KOPT-K1 (cell line): ENCODE measurements at regions not wholly inside any gene's neighbourhood (a gene's known extent, or its start where the extent isn't known, plus 50 kb on each side); places are given as distances from the start of the nearest gene placed in this dataset.

ENCODE experiments used
- H3K27ac ChIP-seq: fragments of 200-600 bp; sonication (generic); 2 replicates; pipeline ENCODE4 v1.5.1; 2016; ENCODE audit warnings: antibody characterized with exemption, mild to moderate bottlenecking, low read depth, low read length; ENCODE audit not compliant: poor library complexity, severe bottlenecking
- H3K36me3 ChIP-seq: fragments of 200-600 bp; sonication (generic); 2 replicates; pipeline ENCODE4 v1.5.1; 2017; ENCODE audit warnings: antibody characterized with exemption, mild to moderate bottlenecking, low read length, moderate library complexity; ENCODE audit not compliant: insufficient read depth
- H3K9me3 ChIP-seq: fragments of 200-600 bp; sonication (generic); 2 replicates; pipeline ENCODE4 v1.5.1; 2017; ENCODE audit warnings: antibody characterized with exemption, low read length, mild to moderate bottlenecking; ENCODE audit not compliant: insufficient read depth, poor library complexity, severe bottlenecking

DNA sequence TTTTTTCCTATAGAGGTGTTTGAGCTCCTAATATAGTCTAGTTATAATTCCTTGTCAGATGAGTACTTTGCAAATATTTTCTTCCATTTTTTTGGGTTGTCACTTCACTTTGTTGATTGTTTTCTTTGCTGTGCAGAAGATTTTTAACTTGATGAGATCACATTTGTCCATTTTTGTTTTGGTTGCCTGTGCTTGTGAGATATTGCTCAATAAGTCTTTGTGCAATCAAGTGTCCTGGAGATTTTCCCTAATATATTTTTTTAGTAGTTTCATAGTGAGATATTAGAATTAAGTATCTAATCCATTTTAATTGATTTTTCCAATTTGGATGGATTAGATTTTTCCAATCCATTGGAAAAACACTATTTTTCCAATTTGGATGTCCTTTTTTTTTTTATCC lies 1395.5 kb downstream of the PLA2G4A start:
- no peaks in the 10 kb centered on the region for H3K9me3 ChIP-seq
- H3K36me3 ChIP-seq, result no peaks in the 10 kb centered on the region
- H3K27ac ChIP-seq, result no peak overlapping the region

DNA sequence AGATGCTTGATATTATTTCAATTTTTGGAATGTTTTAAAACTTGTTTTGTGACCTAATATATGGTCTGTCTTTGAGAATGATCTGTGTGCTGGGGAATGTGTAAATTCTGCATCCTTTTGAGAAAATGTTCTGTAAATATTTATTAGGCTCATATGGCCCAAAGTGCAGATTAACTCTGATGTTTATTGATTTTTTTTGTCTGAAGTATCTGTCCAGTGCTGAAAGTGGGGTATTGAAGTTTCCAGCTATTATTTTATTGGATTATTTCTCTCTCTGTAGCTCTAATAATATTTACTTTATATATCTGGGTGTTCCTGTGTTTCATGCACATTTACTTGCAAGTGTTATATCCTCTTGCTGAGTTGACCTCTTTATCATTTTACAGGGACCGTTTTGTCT lies 1397.2 kb downstream of the PLA2G4A start:
- Histone ChIP-seq H3K36me3 (no peaks in the 10 kb centered on the region), H3K9me3 (no peaks in the 10 kb centered on the region), H3K27ac (no peak overlapping the region)

DNA sequence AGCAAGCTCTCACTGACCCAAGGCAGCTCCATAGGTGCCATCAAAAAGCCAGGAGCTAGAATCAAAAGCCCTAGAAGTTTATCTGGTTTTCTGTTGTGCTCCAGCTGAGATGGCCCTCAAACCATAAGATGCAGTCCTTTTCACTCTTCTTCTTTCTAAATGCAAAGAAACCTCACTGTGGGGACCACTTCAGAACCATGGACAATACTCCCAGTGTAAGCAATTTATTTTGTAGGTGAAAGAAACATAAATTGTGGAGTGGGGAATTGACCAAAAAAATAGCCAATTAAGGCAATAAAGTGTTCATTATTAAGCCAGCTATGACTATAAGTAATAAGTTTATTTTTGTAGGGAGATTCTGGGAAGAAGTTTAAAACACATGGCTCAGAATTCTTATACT lies 1399.9 kb downstream of the PLA2G4A start:
- no peaks in the 10 kb centered on the region for H3K9me3 ChIP-seq
- no peaks in the 10 kb centered on the region for H3K36me3 ChIP-seq
- no peak overlapping the region for H3K27ac ChIP-seq

DNA sequence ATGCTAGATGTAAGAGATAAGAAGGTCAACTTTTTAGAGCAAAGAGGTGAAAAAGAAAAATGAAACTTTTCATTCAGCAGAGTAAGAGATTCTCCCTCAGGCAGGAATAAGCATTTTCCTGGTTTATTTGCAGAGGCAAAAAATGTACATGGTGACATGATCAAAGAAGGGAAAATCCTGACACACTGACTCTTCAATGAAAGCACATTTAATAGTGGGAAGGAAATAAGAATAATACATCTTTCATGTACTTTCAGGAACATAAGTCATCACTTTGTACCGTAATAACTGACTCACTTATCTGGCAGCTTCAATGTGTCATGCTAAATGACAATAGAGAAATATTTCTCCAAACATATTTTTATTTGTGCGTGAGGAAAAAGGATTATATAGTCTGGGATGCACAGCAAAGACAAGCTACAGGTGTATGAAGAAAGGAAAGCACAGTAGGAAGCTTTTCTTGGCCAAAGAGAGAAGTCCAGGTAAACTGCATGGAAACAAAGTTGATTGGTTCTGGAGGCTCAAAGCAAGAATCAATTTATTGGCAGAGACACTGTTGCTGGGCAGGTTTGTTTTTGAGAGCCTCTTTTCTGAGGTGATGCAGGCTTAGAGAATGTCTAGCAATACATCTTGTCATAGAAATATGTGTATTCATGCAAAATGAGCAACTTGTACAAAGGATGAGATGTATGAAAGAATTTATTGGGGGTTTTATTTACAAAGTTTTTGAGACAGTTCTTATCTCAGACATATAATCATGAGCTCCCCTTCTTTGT lies 1409.0 kb downstream of the PLA2G4A start:
- H3K9me3 ChIP-seq, result no peaks in the 10 kb centered on the region
- H3K27ac ChIP-seq, result no peak overlapping the region
- no peaks in the 10 kb centered on the region for H3K36me3 ChIP-seq

DNA sequence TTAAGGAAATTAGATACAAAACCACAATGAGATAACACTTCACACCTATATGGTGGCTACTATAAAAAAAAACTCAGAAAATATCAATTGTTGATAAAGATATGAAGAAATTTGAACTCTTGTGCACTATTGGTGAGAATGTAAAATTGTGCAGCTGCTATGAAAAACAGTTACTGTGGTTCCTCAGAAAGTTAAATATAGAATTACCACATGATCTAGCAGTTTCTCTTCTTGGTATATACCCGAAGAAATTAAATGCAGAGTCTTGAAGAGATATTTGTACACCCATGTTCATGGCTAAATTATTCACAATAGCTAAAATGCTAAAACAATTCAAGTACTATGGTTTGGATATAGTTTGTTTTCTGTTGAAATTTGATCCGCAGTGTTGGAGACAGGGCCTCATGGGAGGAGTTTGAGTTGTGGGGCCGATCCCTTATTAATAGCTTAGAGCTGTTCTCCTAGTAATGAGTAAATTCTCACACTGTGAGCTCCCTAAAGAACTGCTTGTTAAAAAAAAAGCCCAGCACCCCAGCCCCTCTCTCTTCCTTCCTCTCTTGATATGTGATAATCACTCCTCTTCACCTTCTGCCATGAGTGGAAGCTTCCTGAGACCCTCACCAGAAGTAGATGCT lies 1412.1 kb downstream of the PLA2G4A start:
- no peak overlapping the region for H3K27ac ChIP-seq
- no peaks in the 10 kb centered on the region for H3K9me3 ChIP-seq
- H3K36me3 ChIP-seq, result no peaks in the 10 kb centered on the region

DNA sequence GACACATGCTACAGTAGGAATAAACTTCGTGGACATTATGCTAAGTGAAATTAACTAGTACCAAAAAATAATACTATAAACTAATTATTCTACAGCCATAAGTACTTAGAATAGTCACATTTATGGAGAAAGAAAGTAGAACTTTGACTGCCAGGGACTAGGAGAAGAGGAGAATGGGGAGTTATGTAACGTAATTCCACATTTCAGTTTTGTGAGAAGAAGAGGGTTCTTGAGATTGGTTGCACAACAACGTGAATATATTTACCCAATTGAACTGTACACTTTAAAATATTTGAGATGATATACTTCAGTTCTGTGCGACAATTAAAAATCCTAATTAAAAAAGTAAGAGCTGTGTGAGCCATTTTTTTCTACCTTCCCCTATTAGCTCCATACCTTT lies 1412.9 kb downstream of the PLA2G4A start:
- Histone ChIP-seq H3K27ac (no peak overlapping the region), H3K36me3 (no peaks in the 10 kb centered on the region), H3K9me3 (no peaks in the 10 kb centered on the region)

DNA sequence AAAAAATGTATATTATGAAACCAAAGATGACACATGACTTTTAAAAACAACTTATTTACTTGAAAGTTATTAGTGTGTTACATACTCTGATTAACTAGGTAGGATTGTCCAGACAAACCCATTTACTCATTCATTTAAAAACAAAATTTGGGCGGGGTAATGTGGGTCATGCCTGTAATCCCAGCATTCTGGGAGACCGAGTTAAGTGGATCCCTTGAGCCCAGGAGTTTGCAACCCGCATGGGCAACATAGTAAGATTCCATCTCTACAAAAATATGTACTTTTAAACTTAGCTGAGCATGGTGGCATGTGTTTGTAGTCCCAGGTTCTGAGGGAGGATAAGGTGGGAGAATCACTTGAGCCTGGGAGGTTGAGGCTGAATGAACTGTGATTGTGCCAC lies 1414.7 kb downstream of the PLA2G4A start:
- H3K27ac ChIP-seq, result no peak overlapping the region
- H3K9me3 ChIP-seq, result no peaks in the 10 kb centered on the region
- no peaks in the 10 kb centered on the region for H3K36me3 ChIP-seq

DNA sequence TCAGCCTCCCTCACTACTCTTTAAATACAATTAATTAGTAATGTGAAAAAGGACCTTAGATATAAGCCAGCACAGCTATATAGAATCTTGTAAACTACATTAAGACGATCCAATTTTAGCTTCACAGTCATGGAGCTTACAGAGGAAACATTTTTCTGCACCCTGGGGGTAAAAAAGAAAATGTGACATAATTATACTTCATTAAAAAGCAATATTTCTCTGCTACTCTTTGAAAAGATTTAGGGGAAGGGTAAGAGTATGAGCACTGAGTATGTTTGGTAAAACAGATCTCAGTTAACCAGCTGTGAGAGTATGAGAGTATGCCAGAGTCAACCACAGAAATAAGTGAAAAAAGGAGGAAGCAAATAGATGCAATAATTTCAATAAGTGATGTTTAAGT lies 1415.9 kb downstream of the PLA2G4A start:
- Histone ChIP-seq H3K27ac (no peak overlapping the region), H3K9me3 (no peaks in the 10 kb centered on the region), H3K36me3 (no peaks in the 10 kb centered on the region)

DNA sequence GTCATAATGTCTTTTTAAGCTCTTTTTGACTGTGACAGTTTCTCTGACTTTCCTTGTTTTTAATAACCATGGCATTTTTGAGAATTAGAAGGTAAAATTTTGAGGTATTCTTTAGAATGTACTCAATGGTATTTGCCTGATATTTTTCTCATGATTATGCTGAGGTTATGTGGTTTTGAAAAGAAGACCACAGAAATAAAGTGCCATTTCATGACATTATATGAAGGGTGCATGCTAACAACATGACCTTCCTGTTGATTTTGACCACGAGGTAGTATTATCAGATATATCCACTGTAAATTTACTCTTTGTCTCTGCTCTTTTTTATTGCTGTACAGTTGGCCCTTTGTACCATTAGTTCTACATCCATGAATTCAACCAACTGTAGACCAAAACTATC lies 1418.5 kb downstream of the PLA2G4A start:
- H3K36me3 ChIP-seq, result no peaks in the 10 kb centered on the region
- H3K27ac ChIP-seq, result no peak overlapping the region
- H3K9me3 ChIP-seq, result no peaks in the 10 kb centered on the region

DNA sequence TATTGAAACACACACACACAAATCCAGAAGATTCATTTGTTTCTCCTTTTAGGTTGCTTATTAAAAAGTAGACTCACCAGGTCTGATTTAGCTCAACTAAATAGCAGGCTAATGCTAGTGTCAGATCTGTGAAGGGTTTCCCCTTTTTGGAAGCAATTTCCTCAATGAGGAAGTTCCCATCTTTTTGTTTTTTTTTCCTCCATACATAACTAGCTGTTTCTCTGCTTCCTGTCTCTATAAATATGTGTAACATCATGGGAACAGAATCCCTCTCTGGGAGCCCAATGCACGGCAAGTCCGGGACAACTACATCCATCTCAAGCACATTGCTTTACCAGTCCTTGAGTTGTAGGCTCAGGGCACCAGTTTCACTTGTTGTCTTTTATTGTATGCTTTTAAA lies 1421.1 kb downstream of the PLA2G4A start:
- Histone ChIP-seq H3K9me3 (no peaks in the 10 kb centered on the region), H3K27ac (no peak overlapping the region), H3K36me3 (no peaks in the 10 kb centered on the region)

DNA sequence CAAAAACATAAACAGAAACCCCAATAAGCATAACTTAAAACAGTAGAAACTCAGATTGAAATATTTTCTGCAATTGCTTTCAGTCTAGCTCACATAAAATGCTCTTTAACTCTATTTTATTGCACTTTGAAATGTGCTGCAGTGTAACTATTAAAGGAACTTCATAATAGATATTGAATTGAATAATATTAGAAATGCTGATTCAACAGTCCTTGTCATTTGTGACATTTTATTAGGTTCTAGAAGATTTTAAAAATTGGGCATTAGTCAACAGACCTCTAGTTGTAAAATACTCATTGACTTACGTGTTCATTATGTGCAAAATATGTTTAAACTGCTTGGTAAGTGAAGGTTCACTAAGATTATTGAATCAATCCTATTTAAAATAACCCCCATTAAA lies 1422.3 kb downstream of the PLA2G4A start:
- Histone ChIP-seq H3K9me3 (no peaks in the 10 kb centered on the region), H3K36me3 (no peaks in the 10 kb centered on the region), H3K27ac (no peak overlapping the region)

DNA sequence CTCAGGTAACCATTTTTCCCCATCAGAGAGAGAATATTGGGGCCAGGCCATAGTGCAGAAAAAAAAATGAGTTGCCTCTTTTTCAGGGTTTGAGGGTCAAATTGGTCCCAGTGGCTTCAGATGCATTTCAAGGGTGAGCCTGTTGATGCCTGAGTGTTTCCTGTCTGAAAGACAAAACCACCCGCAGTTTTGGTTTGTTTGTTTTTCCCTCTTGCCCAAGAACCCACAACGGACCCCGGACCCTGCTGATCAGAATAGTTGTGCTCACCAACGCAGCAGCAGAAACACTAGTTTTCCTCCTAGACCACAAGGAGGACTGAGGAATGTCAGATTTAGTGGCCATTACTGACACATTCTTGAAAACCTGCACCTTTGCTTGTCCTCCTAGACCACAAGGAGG lies 1433.1 kb downstream of the PLA2G4A start:
- Histone ChIP-seq H3K36me3 (no peaks in the 10 kb centered on the region), H3K27ac (no peak overlapping the region), H3K9me3 (peaks cover 9% of the 10 kb centered on the region)

DNA sequence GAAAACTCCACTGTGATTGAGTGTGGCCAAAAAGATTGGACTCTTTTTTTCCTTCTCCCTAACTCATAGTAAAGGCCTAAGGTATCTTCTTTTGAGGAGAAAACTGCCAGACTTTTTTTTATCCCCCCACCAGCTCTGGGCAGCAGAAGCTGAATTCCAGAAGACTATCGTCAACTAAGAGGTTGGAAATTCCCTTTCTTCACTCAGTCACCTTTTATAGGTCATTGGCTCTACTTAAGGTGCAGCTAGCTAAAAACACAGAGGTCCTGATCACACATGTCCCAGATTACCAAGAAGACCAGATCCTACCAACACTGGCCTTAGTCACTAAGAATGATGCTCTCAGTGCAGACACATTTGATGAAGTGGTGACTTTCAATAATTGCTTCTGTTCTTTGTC lies 1441.2 kb downstream of the PLA2G4A start:
- Histone ChIP-seq H3K9me3 (no peaks in the 10 kb centered on the region), H3K27ac (no peak overlapping the region), H3K36me3 (no peaks in the 10 kb centered on the region)

DNA sequence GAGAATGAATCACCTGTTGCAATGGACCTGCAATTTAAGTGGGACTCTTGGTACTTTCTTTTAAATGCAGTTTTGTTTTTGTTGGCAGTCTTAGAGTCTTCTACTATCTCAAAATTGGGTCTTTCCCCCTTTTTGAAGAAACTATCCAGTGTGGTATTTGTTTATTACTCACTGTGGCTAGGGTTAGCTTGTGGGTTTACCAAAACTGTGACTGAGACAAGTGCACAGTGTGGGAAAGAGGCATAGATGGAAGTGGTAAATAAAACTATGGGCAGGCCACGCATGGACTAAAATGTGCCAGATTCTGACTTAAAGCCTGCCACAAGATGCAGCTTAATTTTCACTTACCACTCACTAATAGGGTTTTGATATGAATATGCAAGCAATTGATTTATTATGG lies 1441.7 kb downstream of the PLA2G4A start:
- Histone ChIP-seq H3K36me3 (no peaks in the 10 kb centered on the region), H3K9me3 (no peaks in the 10 kb centered on the region), H3K27ac (no peak overlapping the region)

DNA sequence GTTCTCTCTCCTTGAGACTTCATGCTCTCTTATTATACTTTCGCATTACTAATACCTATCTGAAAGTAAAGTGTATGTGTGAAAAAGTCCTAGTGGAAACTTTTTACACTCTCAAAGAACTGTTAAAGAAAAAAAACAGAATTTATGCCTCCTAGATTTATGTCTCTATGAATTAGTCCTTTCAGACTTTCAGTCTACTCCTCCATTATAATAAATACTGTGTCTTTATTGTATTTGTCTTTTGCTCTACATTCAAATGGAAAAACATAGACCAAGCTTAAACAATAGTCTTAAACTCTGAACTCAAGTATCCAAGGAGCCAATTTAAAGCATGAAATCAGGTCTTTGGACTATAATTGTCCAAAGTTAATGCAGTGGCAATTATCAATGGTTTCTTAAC lies 1449.0 kb downstream of the PLA2G4A start:
- no peaks in the 10 kb centered on the region for H3K9me3 ChIP-seq
- no peaks in the 10 kb centered on the region for H3K36me3 ChIP-seq

DNA sequence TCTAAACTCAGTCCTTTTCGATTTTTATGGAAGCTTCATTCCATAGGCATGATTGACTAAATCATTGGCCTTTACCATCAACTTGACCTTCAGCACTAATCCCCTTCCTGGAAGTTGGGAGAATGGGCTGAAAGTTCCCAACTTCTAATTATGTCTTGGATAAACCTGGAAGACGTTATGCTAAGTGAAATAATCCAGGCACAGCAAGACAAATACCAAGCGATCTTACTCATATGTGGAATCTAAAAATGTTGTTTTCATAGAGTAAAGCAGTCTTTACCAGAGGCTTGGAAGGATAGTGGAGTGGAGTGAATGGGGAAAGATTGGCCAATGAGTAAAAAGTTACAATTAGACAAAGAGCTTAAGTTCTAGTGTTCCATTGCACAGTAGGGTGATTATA lies 1453.2 kb downstream of the PLA2G4A start:
- H3K27ac ChIP-seq, result no peak overlapping the region
- no peaks in the 10 kb centered on the region for H3K36me3 ChIP-seq
- no peaks in the 10 kb centered on the region for H3K9me3 ChIP-seq

More for the DNA sequence above, 1449.0 kb downstream of the PLA2G4A start:
- H3K27ac ChIP-seq, result no peak overlapping the region
